HEK293T (cell line): ENCODE measurements at regions not wholly inside any gene's neighbourhood (a gene's known extent, or its start where the extent isn't known, plus 50 kb on each side); places are given as distances from the start of the nearest gene placed in this dataset.
"Not testable (repeated sequence)": the region's sequence is repeated elsewhere in the genome, so short reads cannot be mapped to it uniquely, and the experiment has no call there.

Source experiments
- CTCF ChIA-PET: fragments of 350-600 bp; formaldehyde crosslinking; extraction: SDS; loops from one replicate; lab custom pipeline; 2021; ENCODE audit warnings: antibody characterized with exemption, inconsistent platforms; lab: Yijun Ruan, JAX
- POLR2A ChIA-PET: fragments of 350-600 bp; formaldehyde crosslinking; extraction: SDS; loops from one replicate; lab custom pipeline; 2020; ENCODE audit warnings: antibody characterized with exemption, inconsistent platforms; lab: Yijun Ruan, JAX
- DNase-seq: peaks from one replicate; pipeline ENCODE4 v3.0.0; 2012; ENCODE audit warnings: mixed read lengths; ENCODE audit errors: extremely low spot score
- ARNT ChIP-seq: fragments of 450-650 bp; IDR thresholded peaks from 2 replicates; pipeline ENCODE4 v1.6.1; 2017; ENCODE audit warnings: mild to moderate bottlenecking
- BHLHE40 ChIP-seq: fragments of 450-650 bp; IDR thresholded peaks from 2 replicates; pipeline ENCODE4 v1.6.1; 2016; ENCODE audit warnings: mild to moderate bottlenecking, moderate library complexity, borderline replicate concordance
- CTBP1 ChIP-seq: fragments of 450-650 bp; IDR thresholded peaks from 2 replicates; pipeline ENCODE4 v1.6.1; 2016; ENCODE audit warnings: borderline replicate concordance
- ELF4 ChIP-seq: fragments of 450-650 bp; IDR thresholded peaks from 2 replicates; pipeline ENCODE4 v1.6.1; 2017; ENCODE audit warnings: antibody characterized with exemption
- FOXA1 ChIP-seq: fragments of 450-650 bp; IDR thresholded peaks from 2 replicates; pipeline ENCODE4 v1.6.1; 2016; ENCODE audit warnings: mild to moderate bottlenecking
- FOXK2 ChIP-seq: fragments of 450-650 bp; IDR thresholded peaks from 2 replicates; pipeline ENCODE4 v1.6.1; 2016; ENCODE audit warnings: mild to moderate bottlenecking
- FOXM1 ChIP-seq: fragments of 450-650 bp; IDR thresholded peaks from 2 replicates; pipeline ENCODE4 v1.6.1; 2017; ENCODE audit warnings: mild to moderate bottlenecking, borderline replicate concordance
- HDGF ChIP-seq: fragments of 450-650 bp; IDR thresholded peaks from 2 replicates; pipeline ENCODE4 v1.6.1; 2017; ENCODE audit warnings: antibody characterized with exemption, borderline replicate concordance
- L3MBTL2 ChIP-seq: fragments of 450-650 bp; conservative IDR thresholded peaks from 2 replicates; pipeline ENCODE4 v1.6.1; 2016; ENCODE audit warnings: mild to moderate bottlenecking
- LEF1 ChIP-seq: fragments of 450-650 bp; IDR thresholded peaks from 2 replicates; pipeline ENCODE4 v1.6.1; 2017; ENCODE audit warnings: mild to moderate bottlenecking, borderline replicate concordance
- NFRKB ChIP-seq: fragments of 450-650 bp; IDR thresholded peaks from 2 replicates; pipeline ENCODE4 v1.6.1; 2016; ENCODE audit warnings: mild to moderate bottlenecking, moderate library complexity
- PKNOX1 ChIP-seq: fragments of 450-650 bp; IDR thresholded peaks from 2 replicates; pipeline ENCODE4 v1.6.1; 2016
- SP1 ChIP-seq: fragments of 450-650 bp; IDR thresholded peaks from 2 replicates; pipeline ENCODE4 v1.6.1; 2017
- SUZ12 ChIP-seq: fragments of 450-650 bp; IDR thresholded peaks from 2 replicates; pipeline ENCODE4 v1.6.1; 2016; ENCODE audit warnings: mild to moderate bottlenecking
- TARDBP ChIP-seq: fragments of 450-650 bp; IDR thresholded peaks from 2 replicates; pipeline ENCODE4 v1.6.1; 2016
- ZNF384 ChIP-seq: fragments of 450-650 bp; IDR thresholded peaks from 2 replicates; pipeline ENCODE4 v1.6.1; 2016

GRCh38 chr2:159880729-159881128 is 82.7 kb upstream of the CD302 start:
- no peak for TF ChIP-seq ELF4
- TF ChIP-seq ZNF384, result no peak
- TF ChIP-seq L3MBTL2, result no peak
- TF ChIP-seq ARNT, result no peak
- no peak for DNase-seq
- ChIA-PET POLR2A (no interaction called here), CTCF (no interaction called here)

GRCh38 chr2:159879051-159879604 is 81.1 kb upstream of the CD302 start:
- CTCF ChIA-PET, result no interaction called here
- POLR2A ChIA-PET, result no interaction called here
- no peak for DNase-seq
- no peak for TF ChIP-seq FOXA1
- no peak for TF ChIP-seq ZNF384
- TF ChIP-seq FOXM1, result no peak
- no peak for TF ChIP-seq CTBP1
- no peak for TF ChIP-seq BHLHE40
- no peak for TF ChIP-seq NFRKB

GRCh38 chr2:159875083-159875482 is 77.1 kb upstream of the CD302 start:
- no peak for TF ChIP-seq SP1
- TF ChIP-seq SUZ12, result no peak
- TF ChIP-seq BHLHE40, result no peak
- no peak for TF ChIP-seq PKNOX1
- no peak for TF ChIP-seq LEF1
- no peak for TF ChIP-seq NFRKB
- no peak for TF ChIP-seq HDGF
- no peak for TF ChIP-seq TARDBP
- no peak for TF ChIP-seq L3MBTL2
- TF ChIP-seq ZNF384, result no peak
- no peak for TF ChIP-seq FOXK2
- TF ChIP-seq FOXM1, result no peak
- TF ChIP-seq CTBP1, result no peak
- no peak for TF ChIP-seq ARNT
- TF ChIP-seq ELF4, result no peak
- TF ChIP-seq FOXA1, result no peak
- DNase-seq, result no peak
- ChIA-PET POLR2A (no interaction called here), CTCF (no interaction called here)

- POLR2A ChIA-PET, result no interaction called here
- CTCF ChIA-PET, result interaction anchor here (0.6 kb wide), 1 partner anchor 802 kb away, joined by 3 read pairs; no protein-coding TSS in a partner anchor
- no peak for TF ChIP-seq L3MBTL2
- TF ChIP-seq PKNOX1, result no peak
- no peak for TF ChIP-seq FOXK2
- no peak for TF ChIP-seq ZNF384
- no peak for TF ChIP-seq ARNT
- no peak for TF ChIP-seq SUZ12
- no peak for TF ChIP-seq FOXM1
- no peak for TF ChIP-seq CTBP1
- no peak for TF ChIP-seq LEF1
- no peak for TF ChIP-seq FOXA1
- no peak for TF ChIP-seq HDGF
- no peak for TF ChIP-seq NFRKB
- DNase-seq, result no peak
Measured at GRCh38 chr2:159873258-159873657, 75.2 kb upstream of the CD302 start.

- no peak for DNase-seq
- TF ChIP-seq CTBP1 (no peak), LEF1 (no peak), SUZ12 (no peak), ARNT (no peak), NFRKB (no peak), ZNF384 (no peak), ELF4 (no peak), FOXA1 (no peak), BHLHE40 (no peak), HDGF (no peak), FOXM1 (no peak), TARDBP (no peak), FOXK2 (no peak), PKNOX1 (no peak)
- CTCF ChIA-PET, result no interaction called here
- POLR2A ChIA-PET, result no interaction called here
Measured at GRCh38 chr2:159872353-159872752, 74.3 kb upstream of the CD302 start.

- POLR2A ChIA-PET, DNase-seq: not testable (repeated sequence)
- CTCF ChIA-PET, result interaction anchor here (0.6 kb wide), 1 partner anchor 1115 kb away, joined by 3 read pairs; no protein-coding TSS in a partner anchor
Measured at GRCh38 chr2:159868598-159869159, 70.7 kb upstream of the CD302 start.
